K562 (cell line): ENCODE measurements at regions not wholly inside any gene's neighbourhood (a gene's known extent, or its start where the extent isn't known, plus 50 kb on each side); places are given as distances from the start of the nearest gene placed in this dataset.
A peak's percentile ranks its signal among the peaks of the same experiment; 100 is the strongest.

Experiments used
- ATAC-seq: fragments of 200-7000 bp; cut with Tn5 transposase; 3 replicates; pipeline ENCODE4 v1.9.1; 2020; ENCODE audit warnings: moderate library complexity
- BruUV-seq: library from RNA; stranded (reverse); fragments of 400-500 nt; replicated peaks from 2 replicates; lab custom pipeline; 2021; lab: Mats Ljungman, UMichigan
- CTCF ChIA-PET: fragments of 300-600 bp; formaldehyde crosslinking; extraction: SDS; loops from one replicate; lab custom pipeline; 2021; ENCODE audit warnings: low intra/inter-chr PET ratio; lab: Yijun Ruan, JAX
- POLR2A ChIA-PET: fragments of 300-600, 350-650 bp; sonication (Branson Sonifier 250); formaldehyde crosslinking; extraction: SDS; loops from one replicate; lab custom pipeline; 2021; ENCODE audit warnings: antibody characterized with exemption, inconsistent platforms; lab: Yijun Ruan, JAX
- DNase-seq, 4 experiments: peaks; one replicate each; pipeline versions ENCODE4 v3.0.0 to v3.0.0-alpha.2; 2011 to 2018; ENCODE audit warnings: low spot score in 3 of 4, mixed read lengths in 3 of 4; ENCODE audit errors: extremely low read depth in 1 of 4
- FAIRE-seq: peaks from 2 replicates; lab custom pipeline; 2011; peaks lifted over from hg19 to GRCh38; lab: Jason Lieb, UNC
- H2AFZ ChIP-seq: 2 replicates; pipeline ENCODE4 v1.6.0; 2011; ENCODE audit warnings: low read depth, low read length, control low read depth, inconsistent platforms
- H3K27ac ChIP-seq: fragments of 200-600 bp; 3 replicates; pipeline ENCODE4 v1.8.0; 2011; ENCODE audit warnings: low read depth, mild to moderate bottlenecking, control low read depth, inconsistent platforms, low read length, moderate library complexity, mixed read lengths; ENCODE audit errors: extremely low read depth
- H3K27me3 ChIP-seq, 2 experiments: fragments of 300-600 bp in 1 of 2; 2 replicates in 1 of 2; 3 replicates in 1 of 2; pipeline versions ENCODE4 v1.6.0 to v1.8.0; 2011; ENCODE audit warnings: inconsistent platforms in 2 of 2, low read length in 2 of 2, mild to moderate bottlenecking in 1 of 2, mixed read lengths in 1 of 2, moderate library complexity in 1 of 2; ENCODE audit not compliant: control insufficient read depth in 2 of 2, insufficient read depth in 2 of 2
- H3K36me3 ChIP-seq: fragments of 300-600 bp; 3 replicates; pipeline ENCODE4 v1.8.0; 2011; ENCODE audit warnings: mild to moderate bottlenecking, low read length, inconsistent platforms; ENCODE audit not compliant: control insufficient read depth, insufficient read depth
- H3K4me1 ChIP-seq, 2 experiments: fragments of 200-600 bp in 1 of 2; replicated peaks in 1 of 2; 2 replicates in 1 of 2; 3 replicates in 1 of 2; pipeline versions ENCODE4 v1.5.1 to v1.8.0; 2011; ENCODE audit warnings: inconsistent platforms in 2 of 2, low read length in 2 of 2, mild to moderate bottlenecking in 1 of 2, mixed read lengths in 1 of 2, moderate library complexity in 1 of 2; ENCODE audit not compliant: control insufficient read depth in 2 of 2, insufficient read depth in 2 of 2
- H3K4me2 ChIP-seq: 2 replicates; pipeline ENCODE4 v1.6.1; 2011; ENCODE audit warnings: low read length, control low read depth, inconsistent platforms, mixed read lengths; ENCODE audit not compliant: insufficient read depth
- H3K4me3 ChIP-seq: fragments of 200-600 bp; sonication (generic), shearing (Covaris generic); 2 replicates; pipeline ENCODE4 v1.5.1; 2016; ENCODE audit warnings: control low read depth, inconsistent platforms
- H3K79me2 ChIP-seq: fragments of 200-600 bp; 3 replicates; pipeline ENCODE4 v1.8.0; 2011; ENCODE audit warnings: low read length, inconsistent platforms; ENCODE audit not compliant: control insufficient read depth, insufficient read depth
- H3K9ac ChIP-seq, 2 experiments: 2 replicates each; pipeline versions ENCODE4 v1.6.0 to v1.6.1; 2011; ENCODE audit warnings: low read depth in 2 of 2, low read length in 2 of 2, control low read depth in 1 of 2, inconsistent platforms in 1 of 2, mild to moderate bottlenecking in 1 of 2, mixed read lengths in 1 of 2; ENCODE audit not compliant: insufficient read depth in 1 of 2
- H3K9me1 ChIP-seq: one replicate; pipeline ENCODE4 v1.6.0; 2011; ENCODE audit warnings: inconsistent platforms, mild to moderate bottlenecking, low read length, moderate library complexity; ENCODE audit not compliant: control insufficient read depth, insufficient read depth
- H3K9me3 ChIP-seq: replicated peaks from 2 replicates; pipeline ENCODE4 v1.5.1; 2011; ENCODE audit warnings: low read depth, low read length, inconsistent platforms; ENCODE audit not compliant: control insufficient read depth, insufficient read depth
- H4K20me1 ChIP-seq: replicated peaks from 2 replicates; pipeline ENCODE4 v1.6.1; 2011; ENCODE audit warnings: low read length, inconsistent platforms, mixed read lengths; ENCODE audit not compliant: control insufficient read depth, insufficient read depth
- ARNT ChIP-seq, 2 experiments: fragments of 450-650 bp; IDR thresholded peaks; 2 replicates each; pipeline ENCODE4 v1.6.1; 2016; ENCODE audit warnings: mild to moderate bottlenecking in 1 of 2
- CBFA2T2 ChIP-seq: fragments of 450-650 bp; conservative IDR thresholded peaks from 2 replicates; pipeline ENCODE4 v1.6.1; 2017; ENCODE audit warnings: mild to moderate bottlenecking
- ELF1 ChIP-seq: fragments of 200-800 bp; sonication (Bioruptor generic); IDR thresholded peaks from 2 replicates; pipeline ENCODE4 v1.6.1; 2016; ENCODE audit warnings: missing genetic modification characterization, missing compliant biosample characterization
- GMEB1 ChIP-seq: fragments of 250-450 bp; sonication (Bioruptor Pico); IDR thresholded peaks from 2 replicates; pipeline ENCODE4 v1.4.0; 2020; ENCODE audit warnings: mild to moderate bottlenecking
- PKNOX1 ChIP-seq: fragments of 450-650 bp; IDR thresholded peaks from 2 replicates; pipeline ENCODE4 v1.6.1; 2016
- RAD51 ChIP-seq: fragments of 450-650 bp; IDR thresholded peaks from 2 replicates; pipeline ENCODE4 v1.7.1; 2016; ENCODE audit warnings: low read depth, mild to moderate bottlenecking, borderline replicate concordance
- TFE3 ChIP-seq: fragments of 450-650 bp; formaldehyde crosslinking; IDR thresholded peaks from 2 replicates; pipeline ENCODE4 v1.4.0; 2020; ENCODE audit warnings: mild to moderate bottlenecking, mixed read lengths
- THAP7 ChIP-seq: fragments of 250-450 bp; sonication (Bioruptor Pico); IDR thresholded peaks from 2 replicates; pipeline ENCODE4 v1.5.0; 2021
- TOE1 ChIP-seq, 2 experiments: fragments of 450-650 bp in 1 of 2; sonication (generic) in 1 of 2; formaldehyde crosslinking in 1 of 2; IDR thresholded peaks; 2 replicates each; pipeline versions ENCODE4 v1.7.1 to v1.8.0; 2016 to 2022; ENCODE audit warnings: borderline replicate concordance in 2 of 2, mild to moderate bottlenecking in 2 of 2, antibody characterized with exemption in 1 of 2, inconsistent platforms in 1 of 2, low read depth in 1 of 2, missing genetic modification reagents in 1 of 2, moderate library complexity in 1 of 2
- USF1 ChIP-seq: sonication (generic); formaldehyde crosslinking; IDR thresholded peaks from 2 replicates; pipeline ENCODE4 v1.9.0; 2022; ENCODE audit warnings: mild to moderate bottlenecking, missing genetic modification reagents
- USF2 ChIP-seq: sonication (generic); formaldehyde crosslinking; IDR thresholded peaks from 2 replicates; pipeline ENCODE4 v1.5.0; 2020; ENCODE audit warnings: missing genetic modification reagents
- WGBS: fragments of 100-300 bp; shearing (Covaris generic); methylation state at CpG from one replicate; pipeline ENCODE4 v1.1.6; 2016; ENCODE audit warnings: low coverage, mixed read lengths; ENCODE audit not compliant: insufficient coverage; ENCODE audit errors: missing lambda C conversion rate; 5-methylcytosine and 5-hydroxymethylcytosine counted together
- in situ Hi-C: fragments of 300-500 bp; cut with MboI; formaldehyde crosslinking; loops from 4 replicates; pipeline ENCODE4 v1.15.0; 2018; ENCODE audit warnings: inconsistent platforms, mixed read lengths
- intact Hi-C: fragments of 100-400 bp; cut with micrococcal nuclease; formaldehyde crosslinking; loops from 2 replicates; pipeline ENCODE4 v1.14.2; 2022

GRCh38 chr13:106416645-106417044 is 118.8 kb downstream of the EFNB2 start:
- FAIRE-seq (no peak), ATAC-seq (peak; percentile 76)
- Histone ChIP-seq H3K9ac (no peak overlapping the region), H3K4me2 (peak overlapping the region; percentile 31; the same call in 1 of the 2 replicates), H3K36me3 (no peaks in the 10 kb centered on the region)
- in situ Hi-C loops = no loop called here
- TF ChIP-seq ARNT (IDR thresholded peaks at IDR 0.05) = no peak
- TF ChIP-seq THAP7 (CRISPR knock-in tag) = no peak
- peak; percentile 88 for TF ChIP-seq USF2
- TF ChIP-seq GMEB1 = no peak
- TF ChIP-seq TOE1 (IDR thresholded peaks at IDR 0.05; ENCODE audit: borderline replicate concordance) = peak; percentile 56; the same call in 1 of the 2 replicates
- no peak for TF ChIP-seq TOE1 (CRISPR knock-in tag; IDR thresholded peaks at IDR 0.05; ENCODE audit: borderline replicate concordance, low read depth)
- TF ChIP-seq PKNOX1 = 0 out of 2 replicates have a peak, but pooled peaks have one; percentile 8
- TF ChIP-seq ELF1 (tag) = 0 out of 2 replicates have a peak, but pooled peaks have one; percentile 21
- peak; percentile 84 for TF ChIP-seq RAD51
- peak; percentile 23; the same call in 1 of the 2 replicates for TF ChIP-seq CBFA2T2
- 0 out of 2 replicates have a peak, but pooled peaks have one; percentile 40 for TF ChIP-seq USF1
- TF ChIP-seq TFE3 (CRISPR knock-in tag) = peak; percentile 91
- TF ChIP-seq, all 486 proteins: peak for 8
- Histone ChIP-seq H3K27ac (no peak overlapping the region), H3K79me2 (no peaks in the 10 kb centered on the region), H4K20me1 (no peaks in the 10 kb centered on the region), H2AFZ (peak overlapping the region; percentile 48), H3K4me1 (no peaks in the 10 kb centered on the region), H3K27me3 (no peaks in the 10 kb centered on the region), H3K9me1 (no peaks in the 10 kb centered on the region), H3K9me3 (no peaks in the 10 kb centered on the region), H3K4me3 (no peak overlapping the region)
- peak; percentile 14 to 43 (median 31) for DNase-seq
- intact Hi-C loops = no loop called here
- ChIA-PET CTCF (no interaction called here), POLR2A (interaction anchor here (0.8 kb wide), 1 partner anchor 10 kb away, joined by 4 read pairs; no protein-coding TSS in a partner anchor)
- BruUV-seq = no TSS peak
- 0% methylated on average over 3 of the region's 3 CpGs for WGBS
